Nephron progenitor cell (in vitro differentiated cells): ENCODE measurements at regions not wholly inside any gene's neighbourhood (a gene's known extent, or its start where the extent isn't known, plus 50 kb on each side); places are given as distances from the start of the nearest gene placed in this dataset.

Experiments
- DNase-seq: peaks from one replicate; pipeline ENCODE4 v3.0.0; 2021
- H3K27ac Mint-ChIP-seq: 2 replicates; pipeline ENCODE4 v1.8.0; 2021; ENCODE audit warnings: mild to moderate bottlenecking, moderate library complexity, mixed read lengths
- H3K27me3 Mint-ChIP-seq: 2 replicates; pipeline ENCODE4 v1.8.0; 2021; ENCODE audit warnings: mild to moderate bottlenecking, low read depth, mixed read lengths; ENCODE audit not compliant: poor library complexity
- H3K36me3 Mint-ChIP-seq: 2 replicates; pipeline ENCODE4 v1.8.0; 2021; ENCODE audit warnings: low read depth, mixed read lengths
- H3K4me1 Mint-ChIP-seq: 2 replicates; pipeline ENCODE4 v1.8.0; 2021; ENCODE audit warnings: mixed read lengths
- H3K4me3 Mint-ChIP-seq: 2 replicates; pipeline ENCODE4 v1.8.0; 2021; ENCODE audit warnings: mild to moderate bottlenecking, moderate library complexity, mixed read lengths
- H3K9me3 Mint-ChIP-seq: 2 replicates; pipeline ENCODE4 v1.8.0; 2021; ENCODE audit warnings: mild to moderate bottlenecking, moderate library complexity, mixed read lengths
- TF ChIP-seq, protein P1 (sequence below): fragments of 200-600 bp; sonication (generic); IDR thresholded peaks from 2 replicates; pipeline ENCODE4 v1.5.0; 2021; ENCODE audit warnings: antibody characterized with exemption

DNA sequence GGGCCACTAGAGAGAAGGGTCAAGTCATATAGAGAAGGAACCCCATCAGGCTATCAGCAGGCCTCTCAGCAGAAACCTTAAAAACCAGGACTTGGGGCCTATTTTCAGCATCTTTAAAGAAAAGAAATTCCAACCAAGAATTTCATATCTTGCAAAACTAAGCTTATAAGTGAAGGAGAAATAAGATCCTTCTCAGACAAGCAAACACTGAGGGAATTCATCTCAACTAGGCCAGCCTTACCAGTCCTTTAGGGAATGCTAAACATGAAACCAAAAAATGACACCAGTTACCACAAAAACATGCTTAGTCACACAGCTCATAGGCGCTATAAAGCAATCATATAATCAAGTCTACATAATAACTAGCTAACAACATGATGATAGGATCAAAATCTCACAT is 407.1 kb downstream of the LRRC70 start:
- no peaks in the 10 kb centered on the region for H3K36me3 Mint-ChIP-seq
- no peaks in the 10 kb centered on the region for H3K4me1 Mint-ChIP-seq
- TF ChIP-seq, protein P1, sequence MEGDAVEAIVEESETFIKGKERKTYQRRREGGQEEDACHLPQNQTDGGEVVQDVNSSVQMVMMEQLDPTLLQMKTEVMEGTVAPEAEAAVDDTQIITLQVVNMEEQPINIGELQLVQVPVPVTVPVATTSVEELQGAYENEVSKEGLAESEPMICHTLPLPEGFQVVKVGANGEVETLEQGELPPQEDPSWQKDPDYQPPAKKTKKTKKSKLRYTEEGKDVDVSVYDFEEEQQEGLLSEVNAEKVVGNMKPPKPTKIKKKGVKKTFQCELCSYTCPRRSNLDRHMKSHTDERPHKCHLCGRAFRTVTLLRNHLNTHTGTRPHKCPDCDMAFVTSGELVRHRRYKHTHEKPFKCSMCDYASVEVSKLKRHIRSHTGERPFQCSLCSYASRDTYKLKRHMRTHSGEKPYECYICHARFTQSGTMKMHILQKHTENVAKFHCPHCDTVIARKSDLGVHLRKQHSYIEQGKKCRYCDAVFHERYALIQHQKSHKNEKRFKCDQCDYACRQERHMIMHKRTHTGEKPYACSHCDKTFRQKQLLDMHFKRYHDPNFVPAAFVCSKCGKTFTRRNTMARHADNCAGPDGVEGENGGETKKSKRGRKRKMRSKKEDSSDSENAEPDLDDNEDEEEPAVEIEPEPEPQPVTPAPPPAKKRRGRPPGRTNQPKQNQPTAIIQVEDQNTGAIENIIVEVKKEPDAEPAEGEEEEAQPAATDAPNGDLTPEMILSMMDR = no peak
- H3K27me3 Mint-ChIP-seq = no peaks in the 10 kb centered on the region
- DNase-seq = no peak
- H3K27ac Mint-ChIP-seq = no peak overlapping the region
- H3K4me3 Mint-ChIP-seq = no peak overlapping the region
- H3K9me3 Mint-ChIP-seq = peaks cover 32% of the 10 kb centered on the region

DNA sequence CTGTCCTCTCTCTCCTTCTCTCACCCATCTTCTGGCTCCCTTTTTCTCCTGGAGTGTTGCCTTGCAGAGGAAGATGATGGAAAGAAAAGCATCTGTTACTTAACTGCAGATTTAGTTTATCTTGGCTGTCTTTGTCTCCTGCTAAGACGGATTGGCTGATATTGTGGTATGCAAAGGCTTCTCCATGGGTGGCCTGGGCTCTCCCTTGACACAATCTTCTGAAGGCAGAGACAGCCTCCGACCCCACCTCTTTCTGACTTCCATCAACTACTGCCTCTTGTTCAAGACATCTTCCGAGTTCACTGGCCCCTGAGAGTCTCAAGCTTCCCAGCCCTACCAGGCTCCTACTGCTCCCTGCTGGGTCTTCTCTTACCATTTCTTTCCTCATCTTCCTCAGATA is 403.7 kb downstream of the LRRC70 start:
- H3K4me1 Mint-ChIP-seq = no peaks in the 10 kb centered on the region
- no peak for DNase-seq
- H3K4me3 Mint-ChIP-seq = no peak overlapping the region
- no peak overlapping the region for H3K27ac Mint-ChIP-seq
- TF ChIP-seq, protein P1 = no peak
- H3K27me3 Mint-ChIP-seq = no peaks in the 10 kb centered on the region
- H3K36me3 Mint-ChIP-seq = no peaks in the 10 kb centered on the region
- peaks cover 26% of the 10 kb centered on the region for H3K9me3 Mint-ChIP-seq

DNA sequence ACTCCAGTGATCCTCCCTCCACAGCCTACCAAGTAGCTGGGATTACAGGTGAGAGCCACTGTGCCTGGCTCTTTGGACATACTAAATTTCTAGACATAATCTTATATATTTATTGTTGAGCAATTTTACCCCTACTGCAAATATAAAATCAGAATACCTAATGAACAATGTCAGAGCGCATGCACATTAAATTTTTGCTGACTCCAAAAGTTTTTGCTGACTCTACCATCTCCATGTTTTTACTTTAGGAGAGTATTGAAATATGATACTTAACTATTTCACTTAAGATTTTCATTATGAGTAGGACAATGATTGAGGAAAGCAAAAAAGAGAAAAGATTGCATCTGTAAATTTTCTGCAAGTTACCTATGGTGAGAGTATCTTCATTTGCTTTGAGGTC is 402.3 kb downstream of the LRRC70 start:
- no peak overlapping the region for H3K4me3 Mint-ChIP-seq
- H3K9me3 Mint-ChIP-seq = peaks cover 13% of the 10 kb centered on the region
- no peak overlapping the region for H3K27ac Mint-ChIP-seq
- no peaks in the 10 kb centered on the region for H3K27me3 Mint-ChIP-seq
- DNase-seq = no peak
- H3K36me3 Mint-ChIP-seq = no peaks in the 10 kb centered on the region
- H3K4me1 Mint-ChIP-seq = no peaks in the 10 kb centered on the region
- TF ChIP-seq, protein P1 = no peak

GRCh38 chr5:62979472-62979871 is 400.9 kb downstream of the LRRC70 start:
- H3K27me3 Mint-ChIP-seq = no peaks in the 10 kb centered on the region
- H3K36me3 Mint-ChIP-seq = no peaks in the 10 kb centered on the region
- H3K4me1 Mint-ChIP-seq = no peaks in the 10 kb centered on the region
- no peak overlapping the region for H3K27ac Mint-ChIP-seq
- no peaks in the 10 kb centered on the region for H3K9me3 Mint-ChIP-seq
- DNase-seq = no peak
- TF ChIP-seq, protein P1 = no peak
- no peak overlapping the region for H3K4me3 Mint-ChIP-seq

- Mint-ChIP-seq H3K27me3 (no peaks in the 10 kb centered on the region), H3K9me3 (no peaks in the 10 kb centered on the region), H3K4me1 (no peaks in the 10 kb centered on the region), H3K4me3 (no peak overlapping the region), H3K36me3 (no peaks in the 10 kb centered on the region), H3K27ac (no peak overlapping the region)
- TF ChIP-seq, protein P1 = no peak
- DNase-seq = no peak
Measured at GRCh38 chr5:62977661-62978060, 399.0 kb downstream of the LRRC70 start.

DNA sequence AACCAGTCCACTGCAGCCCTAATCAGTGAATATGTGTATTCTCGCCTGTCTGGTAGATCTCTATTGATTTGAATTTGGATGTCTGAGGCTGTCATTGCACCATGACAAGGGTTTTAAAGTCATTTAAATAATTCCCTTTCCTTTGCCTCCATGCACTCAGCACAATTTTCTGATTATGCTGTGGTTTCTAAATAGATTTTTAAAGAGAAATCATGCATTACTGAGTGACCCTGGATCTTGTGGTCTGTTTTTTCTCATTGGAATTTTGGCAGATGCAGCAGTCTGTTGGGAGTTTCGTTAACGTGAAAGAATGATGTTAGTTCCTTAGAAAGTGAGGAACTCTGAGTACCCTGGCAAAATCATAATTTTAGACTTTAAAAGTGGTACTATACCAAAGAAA is 396.0 kb downstream of the LRRC70 start:
- no peak for DNase-seq
- Mint-ChIP-seq H3K9me3 (no peaks in the 10 kb centered on the region), H3K27me3 (no peaks in the 10 kb centered on the region), H3K36me3 (no peaks in the 10 kb centered on the region), H3K4me3 (no peak overlapping the region), H3K4me1 (no peaks in the 10 kb centered on the region), H3K27ac (no peak overlapping the region)
- TF ChIP-seq, protein P1 = no peak
